ENCODE measurements at regions not wholly inside any gene's neighbourhood (a gene's known extent, or its start where the extent isn't known, plus 50 kb on each side); places are given as distances from the start of the nearest gene placed in this dataset.

DNA sequence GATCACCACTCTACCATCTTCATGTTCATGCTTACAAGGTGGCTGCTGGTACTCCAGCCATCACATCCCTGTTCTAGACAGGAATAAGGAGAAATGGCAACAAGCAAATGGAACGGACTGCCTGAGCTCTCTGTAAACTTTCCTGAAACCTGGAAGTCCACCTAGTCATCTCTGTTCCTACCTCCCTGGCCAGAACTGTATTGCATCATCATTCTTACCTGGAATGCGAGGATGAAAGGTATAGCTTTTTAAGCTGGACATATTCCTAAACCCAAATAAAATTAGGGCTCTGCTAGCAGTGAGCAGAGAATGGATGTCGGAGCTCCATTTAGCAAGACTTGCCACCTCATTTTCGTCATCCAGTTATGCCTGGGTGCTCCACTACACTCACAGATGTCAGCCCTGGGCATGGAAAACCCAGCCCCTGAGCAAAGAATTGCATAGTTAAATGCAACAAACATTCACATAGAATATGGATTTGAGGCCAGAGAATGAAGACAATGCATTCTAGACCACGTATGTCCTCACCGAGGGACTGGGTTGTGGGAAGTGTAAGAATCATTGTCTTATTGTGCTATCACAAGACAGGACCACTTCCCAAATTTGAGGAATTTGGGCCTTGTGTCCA lies 214.3 kb upstream of the CDYL start:
- Histone ChIP-seq H3K27ac (no peak overlapping the region), H3K27me3 (no peaks in the 10 kb centered on the region), H3K36me3 (no peaks in the 10 kb centered on the region), H3K4me3 (no peak overlapping the region), H3K9me3 (no peaks in the 10 kb centered on the region), H3K4me1 (peaks cover 0 to 7% (median 0%) of the 10 kb centered on the region in 4 donors)
- TF ChIP-seq POLR2A (IDR thresholded peaks at IDR 0.05) (no peak), POLR2AphosphoS5 (IDR thresholded peaks at IDR 0.05) (no peak), EP300 (IDR thresholded peaks at IDR 0.05) (no peak)
- TF ChIP-seq, protein P1, sequence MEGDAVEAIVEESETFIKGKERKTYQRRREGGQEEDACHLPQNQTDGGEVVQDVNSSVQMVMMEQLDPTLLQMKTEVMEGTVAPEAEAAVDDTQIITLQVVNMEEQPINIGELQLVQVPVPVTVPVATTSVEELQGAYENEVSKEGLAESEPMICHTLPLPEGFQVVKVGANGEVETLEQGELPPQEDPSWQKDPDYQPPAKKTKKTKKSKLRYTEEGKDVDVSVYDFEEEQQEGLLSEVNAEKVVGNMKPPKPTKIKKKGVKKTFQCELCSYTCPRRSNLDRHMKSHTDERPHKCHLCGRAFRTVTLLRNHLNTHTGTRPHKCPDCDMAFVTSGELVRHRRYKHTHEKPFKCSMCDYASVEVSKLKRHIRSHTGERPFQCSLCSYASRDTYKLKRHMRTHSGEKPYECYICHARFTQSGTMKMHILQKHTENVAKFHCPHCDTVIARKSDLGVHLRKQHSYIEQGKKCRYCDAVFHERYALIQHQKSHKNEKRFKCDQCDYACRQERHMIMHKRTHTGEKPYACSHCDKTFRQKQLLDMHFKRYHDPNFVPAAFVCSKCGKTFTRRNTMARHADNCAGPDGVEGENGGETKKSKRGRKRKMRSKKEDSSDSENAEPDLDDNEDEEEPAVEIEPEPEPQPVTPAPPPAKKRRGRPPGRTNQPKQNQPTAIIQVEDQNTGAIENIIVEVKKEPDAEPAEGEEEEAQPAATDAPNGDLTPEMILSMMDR (IDR thresholded peaks at IDR 0.05), result no peak
- DNase-seq, result no peak
- WGBS, 5 donors, result 86 to 94% (median 91%) methylated on average over 6 of the region's 6 CpGs
- intact Hi-C loops (cut with DNase I; ENCODE audit: low total_unique reads), result no loop called here

DNA sequence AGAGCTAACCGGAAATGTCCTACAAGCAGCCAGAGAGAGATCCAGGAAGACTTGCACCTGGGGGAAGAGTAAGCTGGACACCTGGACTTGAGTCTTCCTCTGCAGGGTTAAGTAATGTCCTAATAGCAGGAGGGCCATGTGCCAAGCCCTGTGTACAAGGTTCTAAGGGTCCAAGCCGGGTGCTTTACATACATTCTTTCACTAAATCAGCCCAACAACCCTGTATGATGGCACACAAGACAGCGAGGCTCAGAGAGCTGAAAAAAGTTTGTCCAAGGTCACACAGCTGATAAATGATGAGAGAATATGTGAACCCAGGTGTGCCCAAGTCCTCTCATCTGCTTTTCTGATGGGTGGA lies 215.1 kb upstream of the CDYL start:
- H3K36me3 ChIP-seq, result no peaks in the 10 kb centered on the region
- H3K27me3 ChIP-seq, result no peaks in the 10 kb centered on the region
- no peak overlapping the region for H3K4me3 ChIP-seq
- H3K9me3 ChIP-seq, result no peaks in the 10 kb centered on the region
- intact Hi-C loops (cut with DNase I; ENCODE audit: low total_unique reads), result no loop called here
- 71 to 93% (median 82%) methylated on average over 3 of the region's 3 CpGs for WGBS, 5 donors
- H3K27ac ChIP-seq, result no peak overlapping the region
- no peak for TF ChIP-seq POLR2AphosphoS5 (IDR thresholded peaks at IDR 0.05)
- H3K4me1 ChIP-seq, result peaks cover 0 to 7% (median 0%) of the 10 kb centered on the region in 4 donors
- DNase-seq, result no peak

DNA sequence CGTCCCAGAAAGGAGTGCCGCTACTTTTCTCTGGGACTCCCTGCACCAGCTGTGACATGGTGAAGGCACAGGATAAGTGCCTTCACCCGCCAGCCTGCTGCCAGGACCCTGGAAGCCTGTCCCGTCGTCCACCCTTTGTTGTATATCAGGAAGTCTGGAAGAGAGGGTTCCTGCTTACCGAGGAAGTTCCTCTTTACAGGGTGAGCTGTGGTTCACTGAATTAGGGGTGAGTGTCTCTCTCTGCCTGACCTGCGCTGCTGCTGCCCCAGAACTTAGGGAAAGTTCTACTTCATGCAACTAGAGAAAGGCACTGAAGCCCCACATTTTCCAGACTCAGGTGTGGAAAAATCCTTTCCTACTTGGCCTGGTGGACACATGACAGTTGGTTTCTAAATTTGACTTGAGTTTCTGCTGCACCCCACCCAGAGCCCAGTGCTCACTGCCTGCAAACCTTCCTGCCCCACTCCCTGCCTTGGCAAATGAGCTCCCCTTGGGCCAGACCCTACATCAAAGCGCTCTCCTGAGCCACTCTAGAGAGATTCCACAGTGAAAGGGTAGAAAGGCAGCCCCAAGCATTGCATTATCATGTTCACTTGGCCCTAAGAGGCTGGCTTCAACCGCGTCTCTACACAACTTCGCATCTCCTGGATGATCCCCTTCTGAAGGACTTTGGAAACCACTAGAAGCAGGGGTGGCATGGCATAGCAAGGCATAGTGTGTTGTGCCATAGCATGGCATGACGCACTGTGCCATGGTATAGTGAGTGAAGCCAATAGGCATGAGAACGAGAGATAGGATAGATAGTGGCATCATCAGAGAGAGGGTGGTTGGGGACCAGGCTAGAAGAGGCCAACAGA lies 215.8 kb upstream of the CDYL start:
- 78 to 86% (median 80%) methylated on average over 13 of the region's 13 CpGs for WGBS, 5 donors

DNA sequence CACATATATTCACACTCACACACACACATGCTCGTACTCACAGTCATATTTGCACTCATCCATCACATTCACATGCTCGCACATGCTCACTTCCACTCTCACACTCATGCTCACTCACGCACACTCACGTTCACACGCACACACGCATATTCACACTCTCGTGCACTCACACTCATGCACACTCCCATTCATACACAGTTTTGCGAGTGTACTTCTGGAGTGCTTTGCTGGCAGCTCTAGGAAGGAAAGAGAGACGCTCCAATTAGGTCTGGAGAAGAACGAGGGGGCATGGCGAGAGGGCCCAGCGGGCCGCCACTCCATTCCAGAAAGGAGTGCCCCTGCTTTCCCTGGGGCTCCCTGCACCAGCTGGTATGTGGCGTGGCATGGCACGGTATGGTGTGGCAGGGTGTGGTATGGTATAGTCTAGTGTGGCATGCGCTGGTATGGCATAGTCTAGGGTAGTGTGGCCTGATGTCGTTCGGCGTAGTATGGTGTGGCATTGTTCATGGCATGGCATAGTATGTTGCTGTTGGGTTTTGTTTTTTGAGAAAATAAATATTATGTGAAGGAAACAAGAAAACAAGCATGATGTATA lies 216.8 kb upstream of the CDYL start:
- Histone ChIP-seq H3K36me3 (no peaks in the 10 kb centered on the region), H3K27me3 (no peaks in the 10 kb centered on the region), H3K4me1 (no peaks in the 10 kb centered on the region), H3K27ac (no peak overlapping the region), H3K4me3 (no peak overlapping the region), H3K9me3 (no peaks in the 10 kb centered on the region)
- 92 to 96% (median 93%) methylated on average over 19 of the region's 19 CpGs for WGBS, 5 donors
- intact Hi-C loops (cut with DNase I; ENCODE audit: low total_unique reads), result no loop called here
- no peak for DNase-seq
- TF ChIP-seq POLR2AphosphoS5 (IDR thresholded peaks at IDR 0.05), result no peak
- no peak for TF ChIP-seq POLR2A (IDR thresholded peaks at IDR 0.05)

More for the DNA sequence above, 215.8 kb upstream of the CDYL start:
- TF ChIP-seq EP300 (IDR thresholded peaks at IDR 0.05) (no peak), POLR2AphosphoS5 (IDR thresholded peaks at IDR 0.05) (no peak), POLR2A (IDR thresholded peaks at IDR 0.05) (no peak)
- TF ChIP-seq, protein P1 (IDR thresholded peaks at IDR 0.05), result no peak
- intact Hi-C loops (cut with DNase I; ENCODE audit: low total_unique reads), result no loop called here
- no peaks in the 10 kb centered on the region for H3K36me3 ChIP-seq
- no peak overlapping the region for H3K27ac ChIP-seq
- H3K4me3 ChIP-seq, result no peak overlapping the region
- H3K4me1 ChIP-seq, result peaks cover 0 to 7% (median 0%) of the 10 kb centered on the region in 4 donors
- no peaks in the 10 kb centered on the region for H3K27me3 ChIP-seq
- no peaks in the 10 kb centered on the region for H3K9me3 ChIP-seq
- DNase-seq, result no peak

DNA sequence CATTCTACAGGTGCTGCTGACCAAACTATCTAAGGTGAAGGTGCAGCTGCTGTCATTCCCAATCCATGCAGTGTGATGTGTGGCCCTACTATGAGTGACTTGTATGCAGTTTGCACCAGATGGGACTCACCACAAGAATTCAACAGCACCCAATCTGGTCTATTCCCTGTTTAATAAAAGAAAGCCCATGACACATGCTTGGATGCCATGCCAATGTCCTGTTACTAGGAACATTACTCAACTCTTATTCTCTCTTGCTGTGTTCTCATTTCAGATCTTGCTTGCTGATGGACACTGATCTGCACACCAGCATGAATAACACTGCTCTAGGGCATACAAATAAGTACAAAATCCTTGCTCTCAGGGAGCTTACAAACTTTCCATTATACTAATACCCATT lies 221.6 kb upstream of the CDYL start:
- no peaks in the 10 kb centered on the region for H3K4me1 ChIP-seq
- no peak for TF ChIP-seq EP300 (IDR thresholded peaks at IDR 0.05)
- no peak for DNase-seq
- intact Hi-C loops (cut with DNase I; ENCODE audit: low total_unique reads), result no loop called here
- H3K27ac ChIP-seq, result no peak overlapping the region
- H3K4me3 ChIP-seq, result no peak overlapping the region
- H3K36me3 ChIP-seq, result no peaks in the 10 kb centered on the region
- no peaks in the 10 kb centered on the region for H3K27me3 ChIP-seq
- no peaks in the 10 kb centered on the region for H3K9me3 ChIP-seq

Data from stomach (tissue), 8 donors.